ENCODE measurements at regions not wholly inside any gene's neighbourhood (a gene's known extent, or its start where the extent isn't known, plus 50 kb on each side); places are given as distances from the start of the nearest gene placed in this dataset.

DNA sequence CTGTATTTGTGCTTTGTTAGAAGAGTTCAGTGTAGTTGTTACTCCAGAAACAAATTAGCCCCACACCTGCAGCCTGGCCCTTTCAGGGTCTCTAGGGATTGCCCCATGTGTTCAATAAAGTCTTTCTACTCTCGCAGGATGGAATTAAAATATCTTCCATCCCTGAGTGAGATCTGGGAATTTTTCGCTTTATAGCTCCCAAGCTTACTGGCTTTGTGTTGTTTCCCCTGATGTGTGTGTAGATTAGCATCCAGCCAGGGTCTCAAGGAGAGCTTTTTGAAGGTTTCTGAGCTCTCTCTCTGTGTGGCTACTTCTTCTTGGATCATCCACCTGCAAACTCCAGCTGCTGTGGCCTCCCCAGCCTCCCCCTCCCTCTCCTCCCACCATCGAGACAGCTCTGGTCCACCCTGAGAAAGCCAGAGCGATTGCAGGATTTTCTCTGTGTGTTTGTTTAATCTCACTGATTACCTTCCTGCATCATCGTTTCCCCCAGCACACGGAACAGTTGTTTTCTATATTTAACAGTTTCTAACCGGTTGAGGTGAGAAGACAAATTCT is 553.5 kb downstream of the TBC1D22A start (continued):
- TF ChIP-seq, protein P1, sequence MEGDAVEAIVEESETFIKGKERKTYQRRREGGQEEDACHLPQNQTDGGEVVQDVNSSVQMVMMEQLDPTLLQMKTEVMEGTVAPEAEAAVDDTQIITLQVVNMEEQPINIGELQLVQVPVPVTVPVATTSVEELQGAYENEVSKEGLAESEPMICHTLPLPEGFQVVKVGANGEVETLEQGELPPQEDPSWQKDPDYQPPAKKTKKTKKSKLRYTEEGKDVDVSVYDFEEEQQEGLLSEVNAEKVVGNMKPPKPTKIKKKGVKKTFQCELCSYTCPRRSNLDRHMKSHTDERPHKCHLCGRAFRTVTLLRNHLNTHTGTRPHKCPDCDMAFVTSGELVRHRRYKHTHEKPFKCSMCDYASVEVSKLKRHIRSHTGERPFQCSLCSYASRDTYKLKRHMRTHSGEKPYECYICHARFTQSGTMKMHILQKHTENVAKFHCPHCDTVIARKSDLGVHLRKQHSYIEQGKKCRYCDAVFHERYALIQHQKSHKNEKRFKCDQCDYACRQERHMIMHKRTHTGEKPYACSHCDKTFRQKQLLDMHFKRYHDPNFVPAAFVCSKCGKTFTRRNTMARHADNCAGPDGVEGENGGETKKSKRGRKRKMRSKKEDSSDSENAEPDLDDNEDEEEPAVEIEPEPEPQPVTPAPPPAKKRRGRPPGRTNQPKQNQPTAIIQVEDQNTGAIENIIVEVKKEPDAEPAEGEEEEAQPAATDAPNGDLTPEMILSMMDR (IDR thresholded peaks at IDR 0.05 in 2 of 3, conservative IDR thresholded peaks at IDR 0.05 in 1 of 3; ENCODE audit: borderline replicate concordance in 1 of 3, insufficient read depth in 1 of 3, low read depth in 2 of 3, low read length in 2 of 3): no peak
- TF ChIP-seq SP1 (IDR thresholded peaks at IDR 0.05; ENCODE audit: low read depth) (no peak), JUND (IDR thresholded peaks at IDR 0.05) (no peak), YY1 (IDR thresholded peaks at IDR 0.05; ENCODE audit: extremely low read depth, insufficient replicate concordance, low read depth, low read length) (no peak)
- TF ChIP-seq, protein P2, sequence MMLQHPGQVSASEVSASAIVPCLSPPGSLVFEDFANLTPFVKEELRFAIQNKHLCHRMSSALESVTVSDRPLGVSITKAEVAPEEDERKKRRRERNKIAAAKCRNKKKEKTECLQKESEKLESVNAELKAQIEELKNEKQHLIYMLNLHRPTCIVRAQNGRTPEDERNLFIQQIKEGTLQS (IDR thresholded peaks at IDR 0.05): no peak

DNA sequence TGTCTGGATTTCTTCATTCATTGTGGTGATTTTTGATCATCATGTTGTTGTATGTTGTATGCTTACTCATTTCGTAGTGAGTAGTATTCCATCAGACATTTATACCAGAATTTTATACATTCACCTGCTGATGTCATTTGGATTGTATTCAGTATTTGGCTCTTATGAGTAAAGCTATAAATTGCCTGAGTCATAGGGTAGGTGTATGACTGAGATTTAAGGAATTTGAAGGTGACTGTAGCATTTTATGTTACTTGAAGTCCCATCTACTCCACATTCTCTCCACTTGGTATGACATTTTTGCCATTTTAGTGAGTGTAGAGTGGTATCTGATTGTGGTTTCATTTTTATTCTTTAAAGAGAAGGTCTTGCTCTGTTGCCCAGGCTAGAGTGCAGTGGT is 548.2 kb downstream of the TBC1D22A start:
- peak overlapping the region; percentile 60 for H3K4me2 ChIP-seq (ENCODE audit: low read length)
- POLR2A ChIA-PET: interaction anchor here (1.5 kb wide), 1 partner anchor 16 kb away, joined by 3 read pairs; no protein-coding TSS in a partner anchor
- no peaks in the 10 kb centered on the region for H3K9me2 ChIP-seq (ENCODE audit: insufficient read depth)
- peak overlapping the region; percentile 12; the same call in 1 of the 2 replicates for H3K27ac ChIP-seq (ENCODE audit: low read depth, low read length)
- no peaks in the 10 kb centered on the region for H3K36me3 ChIP-seq (ENCODE audit: control insufficient read depth in 1 of 2, insufficient read depth in 2 of 2, low read length in 2 of 2)
- H2AFZ ChIP-seq (ENCODE audit: low read depth, low read length, poor library complexity, severe bottlenecking): peak overlapping the region; percentile 68
- no peaks in the 10 kb centered on the region for H3K27me3 ChIP-seq (ENCODE audit: insufficient read depth, low read length)
- DNase-seq (ENCODE audit: low read depth, low spot score): peak; percentile 33
- intact Hi-C loops (cut with micrococcal nuclease): no loop called here
- no peaks in the 10 kb centered on the region for H3K9me3 ChIP-seq (ENCODE audit: control insufficient read depth in 1 of 2, insufficient read depth in 1 of 2, low read depth in 1 of 2, low read length in 2 of 2)
- peak; percentile 78 for ATAC-seq
- H3K9ac ChIP-seq (ENCODE audit: low read length): no peak overlapping the region
- TF ChIP-seq FOSL1 (IDR thresholded peaks at IDR 0.05; ENCODE audit: low read depth) (peak; percentile 69), CEBPB (IDR thresholded peaks at IDR 0.05; ENCODE audit: low read depth) (no peak), RAD21 (IDR thresholded peaks at IDR 0.05; ENCODE audit: low read depth) (no peak), JUND (IDR thresholded peaks at IDR 0.05) (peak; percentile 64), SRF (IDR thresholded peaks at IDR 0.05; ENCODE audit: low read depth) (no peak), EGR1 (IDR thresholded peaks at IDR 0.05; ENCODE audit: low read depth) (no peak), YY1 (IDR thresholded peaks at IDR 0.05; ENCODE audit: extremely low read depth, insufficient replicate concordance, low read depth, low read length) (no peak), SIN3A (IDR thresholded peaks at IDR 0.05; ENCODE audit: low read depth) (no peak), CBX3 (IDR thresholded peaks at IDR 0.05; ENCODE audit: low read depth) (no peak), EZH2phosphoT487 (IDR thresholded peaks at IDR 0.05; ENCODE audit: borderline replicate concordance) (no peak), POLR2AphosphoS5 (IDR thresholded peaks at IDR 0.05; ENCODE audit: low read depth, low read length) (no peak), EZH2 (IDR thresholded peaks at IDR 0.05) (no peak)
- TF ChIP-seq, protein P3, sequence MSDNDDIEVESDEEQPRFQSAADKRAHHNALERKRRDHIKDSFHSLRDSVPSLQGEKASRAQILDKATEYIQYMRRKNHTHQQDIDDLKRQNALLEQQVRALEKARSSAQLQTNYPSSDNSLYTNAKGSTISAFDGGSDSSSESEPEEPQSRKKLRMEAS (IDR thresholded peaks at IDR 0.05): no peak
- TF ChIP-seq, protein P1 (IDR thresholded peaks at IDR 0.05 in 2 of 3, conservative IDR thresholded peaks at IDR 0.05 in 1 of 3; ENCODE audit: borderline replicate concordance in 1 of 3, insufficient read depth in 1 of 3, low read depth in 2 of 3, low read length in 2 of 3): no peak
- peaks cover 5 to 47% of the 10 kb centered on the region in 2 experiments for H3K4me1 ChIP-seq (ENCODE audit: control insufficient read depth in 1 of 2, insufficient read depth in 2 of 2, low read length in 2 of 2)
- RAD21 ChIA-PET (ENCODE audit: low non-redundant PET in 1 of 2, low total read pairs in 2 of 2, uncharacterized antibody in 2 of 2, unreplicated experiment in 2 of 2): no interaction called here
- H4K20me1 ChIP-seq (ENCODE audit: insufficient read depth): no peaks in the 10 kb centered on the region
- H3K4me3 ChIP-seq (replicated peaks in 1 of 2; ENCODE audit: low read depth in 1 of 2, low read length in 2 of 2): peak overlapping the region in 1 of 2 experiments; percentile 30; a peak in 1 of 4 replicates
- H3K79me2 ChIP-seq (ENCODE audit: insufficient read depth, low read length): no peaks in the 10 kb centered on the region
- no TSS peak for BruUV-seq (replicated peaks)
- CTCF ChIA-PET: no interaction called here
